ENCODE measurements at regions not wholly inside any gene's neighbourhood (a gene's known extent, or its start where the extent isn't known, plus 50 kb on each side); places are given as distances from the start of the nearest gene placed in this dataset.

GRCh38 chr4:24742335-24742734 is 53.0 kb upstream of the SOD3 start:
- Histone ChIP-seq H3K4me1 (ENCODE audit: insufficient read depth, low read length, poor library complexity, severe bottlenecking) (no peaks in the 10 kb centered on the region), H4K20me1 (ENCODE audit: insufficient read depth, low read length, poor library complexity, severe bottlenecking) (no peaks in the 10 kb centered on the region), H3K9me2 (replicated peaks; ENCODE audit: low read depth, low read length) (no peaks in the 10 kb centered on the region), H3K9me3 (ENCODE audit: insufficient read depth, low read depth, low read length) (no peaks in the 10 kb centered on the region), H3K4me3 (ENCODE audit: low read length, poor library complexity, severe bottlenecking) (no peak overlapping the region), H3K9ac (ENCODE audit: low read depth, low read length, poor library complexity, severe bottlenecking) (no peak overlapping the region), H3K79me2 (ENCODE audit: insufficient read depth, low read length) (no peaks in the 10 kb centered on the region), H3K27me3 (ENCODE audit: insufficient read depth, low read length, poor library complexity, severe bottlenecking) (no peaks in the 10 kb centered on the region), H3K36me3 (ENCODE audit: insufficient read depth, low read length) (no peaks in the 10 kb centered on the region), H3F3A (ENCODE audit: low read depth) (no peaks in the 10 kb centered on the region), H2AFZ (ENCODE audit: low read length) (no peak overlapping the region), H3K4me2 (ENCODE audit: low read depth, low read length, poor library complexity, severe bottlenecking) (no peak overlapping the region)
- TF ChIP-seq CTCF (conservative IDR thresholded peaks at IDR 0.05; ENCODE audit: low read length): no peak
- TF ChIP-seq EZH2phosphoT487 (IDR thresholded peaks at IDR 0.05; ENCODE audit: borderline replicate concordance): no peak

GRCh38 chr4:24742773-24743172 is 52.6 kb upstream of the SOD3 start:
- no peaks in the 10 kb centered on the region for H3K9me2 ChIP-seq (replicated peaks; ENCODE audit: low read depth, low read length)
- H4K20me1 ChIP-seq (ENCODE audit: insufficient read depth, low read length, poor library complexity, severe bottlenecking): no peaks in the 10 kb centered on the region
- no peaks in the 10 kb centered on the region for H3F3A ChIP-seq (ENCODE audit: low read depth)
- no peaks in the 10 kb centered on the region for H3K36me3 ChIP-seq (ENCODE audit: insufficient read depth, low read length)
- H3K4me2 ChIP-seq (ENCODE audit: low read depth, low read length, poor library complexity, severe bottlenecking): no peak overlapping the region
- no peaks in the 10 kb centered on the region for H3K27me3 ChIP-seq (ENCODE audit: insufficient read depth, low read length, poor library complexity, severe bottlenecking)
- no peak overlapping the region for H3K4me3 ChIP-seq (ENCODE audit: low read length, poor library complexity, severe bottlenecking)
- H3K9ac ChIP-seq (ENCODE audit: low read depth, low read length, poor library complexity, severe bottlenecking): no peak overlapping the region
- H3K9me3 ChIP-seq (ENCODE audit: insufficient read depth, low read depth, low read length): no peaks in the 10 kb centered on the region
- TF ChIP-seq EZH2phosphoT487 (IDR thresholded peaks at IDR 0.05; ENCODE audit: borderline replicate concordance) (no peak), CTCF (conservative IDR thresholded peaks at IDR 0.05; ENCODE audit: low read length) (no peak)
- H2AFZ ChIP-seq (ENCODE audit: low read length): no peak overlapping the region
- H3K79me2 ChIP-seq (ENCODE audit: insufficient read depth, low read length): no peaks in the 10 kb centered on the region
- no peaks in the 10 kb centered on the region for H3K4me1 ChIP-seq (ENCODE audit: insufficient read depth, low read length, poor library complexity, severe bottlenecking)

- no peaks in the 10 kb centered on the region for H3K4me1 ChIP-seq (ENCODE audit: insufficient read depth, low read length, poor library complexity, severe bottlenecking)
- H3K36me3 ChIP-seq (ENCODE audit: insufficient read depth, low read length): no peaks in the 10 kb centered on the region
- H3K4me3 ChIP-seq (ENCODE audit: low read length, poor library complexity, severe bottlenecking): no peak overlapping the region
- H4K20me1 ChIP-seq (ENCODE audit: insufficient read depth, low read length, poor library complexity, severe bottlenecking): no peaks in the 10 kb centered on the region
- no peaks in the 10 kb centered on the region for H3K27me3 ChIP-seq (ENCODE audit: insufficient read depth, low read length, poor library complexity, severe bottlenecking)
- no peak overlapping the region for H2AFZ ChIP-seq (ENCODE audit: low read length)
- no peaks in the 10 kb centered on the region for H3K9me3 ChIP-seq (ENCODE audit: insufficient read depth, low read depth, low read length)
- H3K4me2 ChIP-seq (ENCODE audit: low read depth, low read length, poor library complexity, severe bottlenecking): no peak overlapping the region
- no peaks in the 10 kb centered on the region for H3F3A ChIP-seq (ENCODE audit: low read depth)
- H3K79me2 ChIP-seq (ENCODE audit: insufficient read depth, low read length): no peaks in the 10 kb centered on the region
- no peak overlapping the region for H3K9ac ChIP-seq (ENCODE audit: low read depth, low read length, poor library complexity, severe bottlenecking)
- no peaks in the 10 kb centered on the region for H3K9me2 ChIP-seq (replicated peaks; ENCODE audit: low read depth, low read length)
- TF ChIP-seq EZH2phosphoT487 (IDR thresholded peaks at IDR 0.05; ENCODE audit: borderline replicate concordance) (no peak), CTCF (conservative IDR thresholded peaks at IDR 0.05; ENCODE audit: low read length) (no peak)
Observed at GRCh38 chr4:24743206-24743605, 52.2 kb upstream of the SOD3 start.

Measured in Loucy (cell line).